HUDEP-2 (cell line): ENCODE measurements at regions not wholly inside any gene's neighbourhood (a gene's known extent, or its start where the extent isn't known, plus 50 kb on each side); places are given as distances from the start of the nearest gene placed in this dataset.
"Not testable (repeated sequence)": the region's sequence is repeated elsewhere in the genome, so short reads cannot be mapped to it uniquely, and the experiment has no call there.

Source experiments
- DNase-seq, 76 experiments: peaks; one replicate each; lab custom pipeline; 2025; ENCODE audit not compliant: unreplicated experiment in 76 of 76; lab: John Stamatoyannopoulos, UW

- no peak for DNase-seq
Observed at GRCh38 chr10:28985137-28985885, 303.6 kb upstream of the LYZL1 start.

- DNase-seq: no peak
Observed at GRCh38 chr10:28986117-28986792, 302.6 kb upstream of the LYZL1 start.

- no peak for DNase-seq
Observed at GRCh38 chr10:28986856-28987255, 302.0 kb upstream of the LYZL1 start.

- no peak for DNase-seq
Observed at GRCh38 chr10:28987555-28988320, 301.1 kb upstream of the LYZL1 start.

- no peak for DNase-seq
Observed at GRCh38 chr10:28988980-28989379, 299.9 kb upstream of the LYZL1 start.

GRCh38 chr10:28991333-28992270, 297.3 kb upstream of the LYZL1 start:
- peak in 18 of 76 experiments; percentile 1 to 36 (median 4) for DNase-seq

- DNase-seq: no peak
Observed at GRCh38 chr10:28993056-28993455, 295.8 kb upstream of the LYZL1 start.

- no peak for DNase-seq
Observed at GRCh38 chr10:28993861-28994260, 295.0 kb upstream of the LYZL1 start.

- DNase-seq: not testable (repeated sequence)
Observed at GRCh38 chr10:28994802-28995201, 294.1 kb upstream of the LYZL1 start.

GRCh38 chr10:28995497-28995896, 293.4 kb upstream of the LYZL1 start:
- no peak for DNase-seq

- no peak for DNase-seq
Observed at GRCh38 chr10:28996345-28996744, 292.5 kb upstream of the LYZL1 start.

GRCh38 chr10:28996947-28997551, 291.8 kb upstream of the LYZL1 start:
- DNase-seq: no peak

GRCh38 chr10:28997734-28998133, 291.1 kb upstream of the LYZL1 start:
- no peak for DNase-seq

- no peak for DNase-seq
Observed at GRCh38 chr10:29001801-29002200, 287.1 kb upstream of the LYZL1 start.

- DNase-seq: not testable (repeated sequence)
Observed at GRCh38 chr10:29003014-29003413, 285.9 kb upstream of the LYZL1 start.

GRCh38 chr10:29005988-29006387, 282.9 kb upstream of the LYZL1 start:
- no peak for DNase-seq

GRCh38 chr10:29007370-29007747, 281.5 kb upstream of the LYZL1 start:
- no peak for DNase-seq

GRCh38 chr10:29007748-29008610, 280.9 kb upstream of the LYZL1 start:
- peak in 2 of 76 experiments; percentile 3 to 20 for DNase-seq

- DNase-seq: peak in 57 of 76 experiments; percentile 1 to 83 (median 29)
Observed at GRCh38 chr10:29009464-29009863, 279.4 kb upstream of the LYZL1 start.
